GM23338 (cell line): ENCODE measurements at regions not wholly inside any gene's neighbourhood (a gene's known extent, or its start where the extent isn't known, plus 50 kb on each side); places are given as distances from the start of the nearest gene placed in this dataset.

ENCODE experiments used
- ATAC-seq: fragments of 200-7000 bp; cut with Tn5 transposase; 3 replicates; pipeline ENCODE4 v1.9.1; 2020
- DNase-seq: peaks from one replicate; pipeline ENCODE4 v3.0.0-alpha.2; 2015; ENCODE audit warnings: low spot score
- H2AFZ ChIP-seq: fragments of 200-600 bp; sonication (generic); 2 replicates; pipeline ENCODE4 v1.8.0; 2016; ENCODE audit warnings: antibody characterized with exemption, mild to moderate bottlenecking, moderate library complexity
- H3F3A ChIP-seq: fragments of 200-600 bp; sonication (generic); replicated peaks from 2 replicates; pipeline ENCODE4 v1.8.0; 2017; ENCODE audit warnings: antibody characterized with exemption, mixed run types, low read depth
- H3K27ac ChIP-seq: fragments of 200-600 bp; sonication (generic); 2 replicates; pipeline ENCODE4 v1.6.1; 2016; ENCODE audit warnings: low read depth
- H3K27me3 ChIP-seq: fragments of 200-600 bp; sonication (generic); 2 replicates; pipeline ENCODE4 v1.8.0; 2016; ENCODE audit warnings: mild to moderate bottlenecking, mixed run types, moderate library complexity; ENCODE audit not compliant: insufficient read depth
- H3K36me3 ChIP-seq: fragments of 200-600 bp; sonication (generic); 2 replicates; pipeline ENCODE4 v1.8.0; 2016; ENCODE audit warnings: mild to moderate bottlenecking; ENCODE audit not compliant: insufficient read depth
- H3K4me1 ChIP-seq: fragments of 200-600 bp; sonication (generic); 2 replicates; pipeline ENCODE4 v1.8.0; 2016; ENCODE audit warnings: mild to moderate bottlenecking, moderate library complexity; ENCODE audit not compliant: insufficient read depth
- H3K4me2 ChIP-seq: fragments of 200-600 bp; sonication (generic); 2 replicates; pipeline ENCODE4 v1.7.1; 2017; ENCODE audit warnings: mixed run types
- H3K4me3 ChIP-seq: fragments of 200-600 bp; sonication (generic); 2 replicates; pipeline ENCODE4 v1.6.1; 2016; ENCODE audit warnings: mixed run types
- H3K79me2 ChIP-seq: fragments of 200-600 bp; sonication (generic); replicated peaks from 2 replicates; pipeline ENCODE4 v1.8.0; 2017; ENCODE audit warnings: mild to moderate bottlenecking; ENCODE audit not compliant: insufficient read depth
- H3K9me2 ChIP-seq: fragments of 200-600 bp; sonication (generic); 2 replicates; pipeline ENCODE4 v1.8.0; 2017; ENCODE audit not compliant: insufficient read depth
- H4K20me1 ChIP-seq: fragments of 200-600 bp; sonication (generic); replicated peaks from 2 replicates; pipeline ENCODE4 v1.8.0; 2017; ENCODE audit warnings: mild to moderate bottlenecking; ENCODE audit not compliant: insufficient read depth
- H3K27ac Mint-ChIP-seq: 2 replicates; pipeline ENCODE4 v1.8.0; 2020; ENCODE audit warnings: inconsistent platforms, mild to moderate bottlenecking, moderate library complexity, mixed read lengths
- H3K27me3 Mint-ChIP-seq: 3 replicates; pipeline ENCODE4 v1.8.0; 2022; ENCODE audit warnings: low read depth, mild to moderate bottlenecking, moderate library complexity, mixed read lengths, inconsistent platforms; ENCODE audit not compliant: insufficient read depth, poor library complexity
- H3K36me3 Mint-ChIP-seq: 3 replicates; pipeline ENCODE4 v1.8.0; 2021; ENCODE audit warnings: low read depth, mild to moderate bottlenecking, inconsistent platforms, moderate library complexity, mixed read lengths
- H3K4me1 Mint-ChIP-seq: 3 replicates; pipeline ENCODE4 v1.8.0; 2020; ENCODE audit warnings: mild to moderate bottlenecking, inconsistent platforms, mixed read lengths
- H3K4me3 Mint-ChIP-seq: 3 replicates; pipeline ENCODE4 v1.8.0; 2021; ENCODE audit warnings: moderate library complexity, mild to moderate bottlenecking, inconsistent platforms, mixed read lengths
- H3K9me3 Mint-ChIP-seq: 3 replicates; pipeline ENCODE4 v1.8.0; 2020; ENCODE audit warnings: moderate library complexity, mild to moderate bottlenecking, inconsistent platforms, mixed read lengths
- CREB1 ChIP-seq: fragments of 250-450 bp; sonication (Bioruptor Pico); IDR thresholded peaks from 2 replicates; pipeline ENCODE4 v1.5.0; 2020; ENCODE audit warnings: low read depth, mild to moderate bottlenecking, moderate library complexity
- CTCF ChIP-seq, 2 experiments: fragments of 200-600 bp in 1 of 2; sonication (generic) in 1 of 2; conservative IDR thresholded peaks; 2 replicates each; pipeline versions ENCODE4 v1.5.1 to v1.6.1; 2016 to 2017; ENCODE audit warnings: antibody characterized with exemption in 2 of 2, low read depth in 2 of 2, mild to moderate bottlenecking in 2 of 2, moderate library complexity in 1 of 2
- EZH2 ChIP-seq: fragments of 200-600 bp; sonication (generic); IDR thresholded peaks from one replicate; pipeline ENCODE4 v1.8.0; 2017; ENCODE audit warnings: antibody characterized with exemption, mild to moderate bottlenecking, low read depth; ENCODE audit not compliant: unreplicated experiment
- EZH2phosphoT487 ChIP-seq: fragments of 200-600 bp; sonication (generic); IDR thresholded peaks from one replicate; pipeline ENCODE4 v1.8.1; 2018; ENCODE audit warnings: antibody characterized with exemption; ENCODE audit not compliant: unreplicated experiment
- JUNB ChIP-seq: IDR thresholded peaks from one replicate; pipeline ENCODE4 v1.6.1; 2016; ENCODE audit warnings: antibody characterized with exemption; ENCODE audit not compliant: unreplicated experiment
- NANOG ChIP-seq: IDR thresholded peaks from 2 replicates; pipeline ENCODE4 v1.6.1; 2016; ENCODE audit warnings: antibody characterized with exemption, borderline replicate concordance
- POLR2AphosphoS5 ChIP-seq: IDR thresholded peaks from 2 replicates; pipeline ENCODE4 v1.6.1; 2016; ENCODE audit warnings: antibody characterized with exemption, low read depth
- REST ChIP-seq: IDR thresholded peaks from one replicate; pipeline ENCODE4 v1.6.1; 2018; ENCODE audit warnings: antibody characterized with exemption; ENCODE audit not compliant: unreplicated experiment
- STAT1 ChIP-seq: IDR thresholded peaks from one replicate; pipeline ENCODE4 v1.6.1; 2016; ENCODE audit warnings: antibody characterized with exemption; ENCODE audit not compliant: unreplicated experiment
- ZNF114 ChIP-seq: fragments of 250-450 bp; sonication (Bioruptor Pico); IDR thresholded peaks from 2 replicates; pipeline ENCODE4 v1.5.0; 2020; ENCODE audit warnings: mild to moderate bottlenecking, moderate library complexity
- ZNF331 ChIP-seq: fragments of 250-450 bp; sonication (Bioruptor Pico); IDR thresholded peaks from 2 replicates; pipeline ENCODE4 v1.5.0; 2020; ENCODE audit warnings: low read depth, mild to moderate bottlenecking, moderate library complexity
- TF ChIP-seq, protein P1 (sequence below): fragments of 250-450 bp; sonication (Bioruptor Pico); IDR thresholded peaks from 2 replicates; pipeline ENCODE4 v1.5.0; 2020; ENCODE audit warnings: mild to moderate bottlenecking, moderate library complexity

DNA sequence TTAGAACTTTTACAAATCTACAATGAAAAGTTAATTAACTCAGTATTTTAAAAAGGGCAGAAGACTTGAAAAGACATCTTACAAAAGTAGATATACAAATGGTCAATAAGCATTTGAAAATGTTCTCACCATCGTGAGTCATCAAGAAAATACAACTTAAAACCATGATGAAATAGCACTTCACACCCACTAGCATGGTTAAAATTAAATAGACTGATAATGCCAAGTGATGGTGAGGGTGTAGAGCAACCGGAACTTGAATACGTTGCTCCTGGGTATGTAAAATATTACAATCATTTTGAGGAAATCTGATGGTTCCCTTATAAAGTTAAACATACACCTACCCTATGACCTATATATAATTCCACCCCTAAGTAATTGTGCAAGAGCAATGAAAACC lies 319.8 kb upstream of the UMPS start:
- Mint-ChIP-seq H3K27me3 (no peaks in the 10 kb centered on the region), H3K4me3 (no peak overlapping the region), H3K4me1 (peaks cover 4% of the 10 kb centered on the region; the same call in 2 of the 3 replicates), H3K9me3 (no peaks in the 10 kb centered on the region), H3K27ac (no peak overlapping the region), H3K36me3 (no peaks in the 10 kb centered on the region)
- Histone ChIP-seq H4K20me1 (no peaks in the 10 kb centered on the region), H3K27ac (no peak overlapping the region), H3K27me3 (no peaks in the 10 kb centered on the region), H3K4me2 (no peak overlapping the region), H3K4me3 (no peak overlapping the region), H3K9me2 (no peaks in the 10 kb centered on the region), H3K36me3 (no peaks in the 10 kb centered on the region), H3K79me2 (no peaks in the 10 kb centered on the region), H3F3A (no peaks in the 10 kb centered on the region), H3K4me1 (no peaks in the 10 kb centered on the region), H2AFZ (no peak overlapping the region)
- ATAC-seq: no peak
- no peak for TF ChIP-seq JUNB
- no peak for TF ChIP-seq ZNF331 (CRISPR knock-in tag)
- no peak for TF ChIP-seq REST
- TF ChIP-seq CREB1 (CRISPR knock-in tag): no peak
- TF ChIP-seq, protein P1, sequence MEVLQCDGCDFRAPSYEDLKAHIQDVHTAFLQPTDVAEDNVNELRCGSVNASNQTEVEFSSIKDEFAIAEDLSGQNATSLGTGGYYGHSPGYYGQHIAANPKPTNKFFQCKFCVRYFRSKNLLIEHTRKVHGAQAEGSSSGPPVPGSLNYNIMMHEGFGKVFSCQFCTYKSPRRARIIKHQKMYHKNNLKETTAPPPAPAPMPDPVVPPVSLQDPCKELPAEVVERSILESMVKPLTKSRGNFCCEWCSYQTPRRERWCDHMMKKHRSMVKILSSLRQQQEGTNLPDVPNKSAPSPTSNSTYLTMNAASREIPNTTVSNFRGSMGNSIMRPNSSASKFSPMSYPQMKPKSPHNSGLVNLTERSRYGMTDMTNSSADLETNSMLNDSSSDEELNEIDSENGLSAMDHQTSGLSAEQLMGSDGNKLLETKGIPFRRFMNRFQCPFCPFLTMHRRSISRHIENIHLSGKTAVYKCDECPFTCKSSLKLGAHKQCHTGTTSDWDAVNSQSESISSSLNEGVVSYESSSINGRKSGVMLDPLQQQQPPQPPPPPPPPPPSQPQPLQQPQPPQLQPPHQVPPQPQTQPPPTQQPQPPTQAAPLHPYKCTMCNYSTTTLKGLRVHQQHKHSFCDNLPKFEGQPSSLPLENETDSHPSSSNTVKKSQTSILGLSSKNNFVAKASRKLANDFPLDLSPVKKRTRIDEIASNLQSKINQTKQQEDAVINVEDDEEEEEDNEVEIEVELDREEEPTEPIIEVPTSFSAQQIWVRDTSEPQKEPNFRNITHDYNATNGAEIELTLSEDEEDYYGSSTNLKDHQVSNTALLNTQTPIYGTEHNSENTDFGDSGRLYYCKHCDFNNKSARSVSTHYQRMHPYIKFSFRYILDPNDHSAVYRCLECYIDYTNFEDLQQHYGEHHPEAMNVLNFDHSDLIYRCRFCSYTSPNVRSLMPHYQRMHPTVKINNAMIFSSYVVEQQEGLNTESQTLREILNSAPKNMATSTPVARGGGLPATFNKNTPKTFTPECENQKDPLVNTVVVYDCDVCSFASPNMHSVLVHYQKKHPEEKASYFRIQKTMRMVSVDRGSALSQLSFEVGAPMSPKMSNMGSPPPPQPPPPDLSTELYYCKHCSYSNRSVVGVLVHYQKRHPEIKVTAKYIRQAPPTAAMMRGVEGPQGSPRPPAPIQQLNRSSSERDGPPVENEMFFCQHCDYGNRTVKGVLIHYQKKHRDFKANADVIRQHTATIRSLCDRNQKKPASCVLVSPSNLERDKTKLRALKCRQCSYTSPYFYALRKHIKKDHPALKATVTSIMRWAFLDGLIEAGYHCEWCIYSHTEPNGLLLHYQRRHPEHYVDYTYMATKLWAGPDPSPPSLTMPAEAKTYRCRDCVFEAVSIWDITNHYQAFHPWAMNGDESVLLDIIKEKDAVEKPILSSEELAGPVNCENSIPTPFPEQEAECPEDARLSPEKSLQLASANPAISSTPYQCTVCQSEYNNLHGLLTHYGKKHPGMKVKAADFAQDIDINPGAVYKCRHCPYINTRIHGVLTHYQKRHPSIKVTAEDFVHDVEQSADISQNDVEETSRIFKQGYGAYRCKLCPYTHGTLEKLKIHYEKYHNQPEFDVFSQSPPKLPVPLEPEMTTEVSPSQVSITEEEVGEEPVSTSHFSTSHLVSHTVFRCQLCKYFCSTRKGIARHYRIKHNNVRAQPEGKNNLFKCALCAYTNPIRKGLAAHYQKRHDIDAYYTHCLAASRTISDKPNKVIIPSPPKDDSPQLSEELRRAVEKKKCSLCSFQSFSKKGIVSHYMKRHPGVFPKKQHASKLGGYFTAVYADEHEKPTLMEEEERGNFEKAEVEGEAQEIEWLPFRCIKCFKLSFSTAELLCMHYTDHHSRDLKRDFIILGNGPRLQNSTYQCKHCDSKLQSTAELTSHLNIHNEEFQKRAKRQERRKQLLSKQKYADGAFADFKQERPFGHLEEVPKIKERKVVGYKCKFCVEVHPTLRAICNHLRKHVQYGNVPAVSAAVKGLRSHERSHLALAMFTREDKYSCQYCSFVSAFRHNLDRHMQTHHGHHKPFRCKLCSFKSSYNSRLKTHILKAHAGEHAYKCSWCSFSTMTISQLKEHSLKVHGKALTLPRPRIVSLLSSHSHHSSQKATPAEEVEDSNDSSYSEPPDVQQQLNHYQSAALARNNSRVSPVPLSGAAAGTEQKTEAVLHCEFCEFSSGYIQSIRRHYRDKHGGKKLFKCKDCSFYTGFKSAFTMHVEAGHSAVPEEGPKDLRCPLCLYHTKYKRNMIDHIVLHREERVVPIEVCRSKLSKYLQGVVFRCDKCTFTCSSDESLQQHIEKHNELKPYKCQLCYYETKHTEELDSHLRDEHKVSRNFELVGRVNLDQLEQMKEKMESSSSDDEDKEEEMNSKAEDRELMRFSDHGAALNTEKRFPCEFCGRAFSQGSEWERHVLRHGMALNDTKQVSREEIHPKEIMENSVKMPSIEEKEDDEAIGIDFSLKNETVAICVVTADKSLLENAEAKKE (CRISPR knock-in tag): no peak
- no peak for TF ChIP-seq POLR2AphosphoS5
- no peak for TF ChIP-seq ZNF114
- no peak for TF ChIP-seq CTCF (conservative IDR thresholded peaks at IDR 0.05; ENCODE audit: low read depth in 2 of 2)
- TF ChIP-seq EZH2: no peak
- no peak for TF ChIP-seq EZH2phosphoT487
- TF ChIP-seq NANOG: no peak
- TF ChIP-seq STAT1: no peak
- no peak for DNase-seq
